HG02884 (cell line): ENCODE measurements at regions not wholly inside any gene's neighbourhood (a gene's known extent, or its start where the extent isn't known, plus 50 kb on each side); places are given as distances from the start of the nearest gene placed in this dataset.

Experiments used
- ATAC-seq: cut with Tn5 transposase; IDR thresholded peaks from one replicate; pipeline ENCODE4 v1.9.1; 2021; ENCODE audit warnings: mild to moderate bottlenecking, moderate library complexity; ENCODE audit not compliant: unreplicated experiment

- no peak for ATAC-seq
Observed at GRCh38 chr19:30209617-30210600, 162.3 kb upstream of the ZNF536 start.

- no peak for ATAC-seq
Observed at GRCh38 chr19:30212574-30212973, 159.6 kb upstream of the ZNF536 start.

GRCh38 chr19:30214651-30215051, 157.5 kb upstream of the ZNF536 start:
- no peak for ATAC-seq

DNA sequence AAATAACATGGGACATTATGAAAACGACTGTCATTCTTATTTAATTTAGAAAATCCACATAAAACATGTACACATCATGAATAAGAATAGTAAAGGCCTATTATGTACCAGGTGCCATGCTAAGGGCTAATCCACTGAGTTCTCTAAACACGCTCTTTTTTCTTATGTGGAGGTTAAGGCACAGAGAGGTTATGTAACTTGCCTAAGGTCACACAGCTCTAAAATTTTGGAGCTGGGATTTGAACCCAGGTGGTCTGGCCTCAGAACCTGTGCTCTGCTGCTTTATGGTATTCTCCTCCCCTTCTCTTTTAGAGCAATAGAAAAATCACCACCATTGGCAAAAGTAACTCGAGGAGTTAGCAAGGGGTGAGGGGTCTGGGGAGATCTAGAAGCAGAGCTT, 156.9 kb upstream of the ZNF536 start:
- no peak for ATAC-seq

DNA sequence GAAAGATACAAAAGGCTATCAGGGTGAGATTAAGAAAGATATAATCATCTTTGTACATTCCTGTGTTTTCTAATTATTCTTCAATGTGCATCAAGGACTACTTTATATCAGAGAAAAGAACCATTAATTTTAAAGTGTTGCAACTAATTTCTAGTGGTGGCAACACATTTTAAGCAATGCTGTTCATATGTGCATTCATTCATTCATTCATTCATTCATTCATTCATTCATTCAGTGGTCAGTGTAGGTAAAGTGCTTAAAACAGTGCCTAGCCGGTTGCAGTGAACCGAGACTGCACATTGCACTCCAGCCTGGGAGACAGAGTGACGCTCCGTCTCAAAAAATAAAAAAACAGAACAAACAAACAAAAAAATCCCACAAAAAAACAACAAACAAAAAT, 155.7 kb upstream of the ZNF536 start:
- no peak for ATAC-seq

DNA sequence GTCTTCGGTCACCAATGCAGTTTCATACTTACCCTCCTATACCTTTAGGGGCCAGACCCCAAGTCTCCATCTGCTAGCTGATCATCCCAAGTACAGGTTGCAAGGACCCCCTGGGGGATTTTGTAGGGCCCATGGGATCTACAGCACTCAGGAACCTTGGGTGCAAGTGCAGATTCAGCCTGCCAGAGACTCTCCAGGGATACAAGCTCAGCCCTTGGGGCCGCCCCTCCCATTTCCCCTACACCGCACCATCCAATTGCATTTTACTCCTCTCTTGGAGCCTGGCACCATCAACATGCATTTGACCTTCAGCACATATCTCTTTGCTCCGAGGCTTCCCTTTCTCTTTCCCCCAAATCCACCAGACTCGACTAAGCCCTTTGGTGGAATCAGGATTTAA, 154.7 kb upstream of the ZNF536 start:
- ATAC-seq, result no peak

DNA sequence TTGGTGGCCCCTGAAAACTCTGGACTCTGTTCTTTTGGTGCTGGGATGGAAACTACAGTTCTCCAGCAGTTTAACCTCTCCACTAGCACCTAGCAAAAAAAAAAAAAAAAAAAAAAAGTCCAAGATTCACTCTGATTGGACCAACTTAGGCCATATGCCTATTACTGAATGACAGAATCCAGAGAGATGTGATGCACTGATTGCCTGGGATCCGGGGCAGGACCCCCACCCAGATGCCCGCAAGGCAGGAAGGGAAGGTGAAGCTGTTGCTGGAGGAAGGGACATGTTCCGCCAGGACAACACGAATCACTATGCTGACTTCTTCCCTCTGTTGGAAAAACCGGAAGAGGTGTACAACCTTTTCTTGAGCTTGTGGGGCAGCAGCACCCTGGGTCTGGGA, 152.5 kb upstream of the ZNF536 start:
- no peak for ATAC-seq

- no peak for ATAC-seq
Observed at GRCh38 chr19:30221176-30221575, 151.0 kb upstream of the ZNF536 start.

DNA sequence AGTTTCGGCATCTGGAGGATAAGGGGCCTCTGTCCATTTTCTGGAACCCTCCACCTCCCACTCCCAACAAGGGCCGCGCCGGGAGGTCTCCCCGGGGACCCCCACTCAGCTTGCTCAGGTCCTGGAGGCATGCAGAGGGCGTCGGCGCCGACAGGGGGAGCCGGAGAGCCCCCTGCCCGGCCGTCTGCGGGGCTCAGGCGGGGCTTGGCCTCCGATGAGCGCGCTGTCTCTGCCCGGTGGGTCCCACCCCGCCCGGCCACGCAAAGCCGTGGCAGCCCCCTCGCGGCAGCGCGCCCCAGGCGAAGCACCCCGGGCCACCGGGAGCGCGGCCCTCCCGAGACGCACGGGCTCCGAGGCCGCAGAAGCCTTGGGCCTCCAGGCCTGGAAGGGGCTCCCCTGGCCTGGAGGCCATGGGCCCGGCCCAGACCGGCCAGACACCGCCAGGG, 149.7 kb upstream of the ZNF536 start:
- no peak for ATAC-seq

- no peak for ATAC-seq
Observed at GRCh38 chr19:30222992-30223865, 149.0 kb upstream of the ZNF536 start.

DNA sequence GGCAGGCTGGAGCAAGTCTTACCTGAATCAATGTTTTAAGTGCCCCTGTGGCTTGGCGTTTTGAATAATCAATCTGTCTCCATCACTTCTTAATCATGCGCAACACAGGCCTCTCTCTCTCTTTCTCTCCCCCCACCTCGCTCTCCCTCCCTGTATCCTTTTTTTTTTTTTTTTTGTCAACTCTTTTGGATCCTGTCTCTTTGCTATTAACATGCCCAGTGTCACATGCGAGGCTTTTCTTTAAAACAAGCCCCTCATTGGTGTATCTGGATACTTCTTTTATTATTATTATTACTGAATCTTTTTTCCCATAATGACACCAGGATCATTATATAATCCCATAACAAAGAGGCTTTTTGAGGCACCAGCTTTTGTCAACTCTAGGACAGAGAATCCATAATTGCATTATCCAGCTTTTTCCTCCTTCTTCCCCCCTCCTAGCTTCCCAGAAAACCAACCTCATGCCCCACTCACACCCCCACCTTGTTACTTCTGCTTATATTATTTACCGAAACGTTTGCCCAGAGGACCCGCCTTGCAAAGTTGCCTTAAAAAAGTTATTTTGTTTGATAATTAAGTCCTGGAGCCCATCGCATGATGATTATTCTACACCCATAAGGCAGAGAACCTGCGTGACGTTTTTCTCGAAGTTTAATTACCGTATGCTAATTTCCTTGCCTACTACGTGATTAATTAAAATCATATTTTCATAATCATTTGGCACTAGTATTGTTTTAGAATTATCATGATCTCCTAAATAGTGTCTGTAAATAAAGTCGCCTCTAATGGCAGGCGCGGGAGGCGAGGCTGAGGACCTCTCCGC, 148.1 kb upstream of the ZNF536 start:
- ATAC-seq, result no peak

DNA sequence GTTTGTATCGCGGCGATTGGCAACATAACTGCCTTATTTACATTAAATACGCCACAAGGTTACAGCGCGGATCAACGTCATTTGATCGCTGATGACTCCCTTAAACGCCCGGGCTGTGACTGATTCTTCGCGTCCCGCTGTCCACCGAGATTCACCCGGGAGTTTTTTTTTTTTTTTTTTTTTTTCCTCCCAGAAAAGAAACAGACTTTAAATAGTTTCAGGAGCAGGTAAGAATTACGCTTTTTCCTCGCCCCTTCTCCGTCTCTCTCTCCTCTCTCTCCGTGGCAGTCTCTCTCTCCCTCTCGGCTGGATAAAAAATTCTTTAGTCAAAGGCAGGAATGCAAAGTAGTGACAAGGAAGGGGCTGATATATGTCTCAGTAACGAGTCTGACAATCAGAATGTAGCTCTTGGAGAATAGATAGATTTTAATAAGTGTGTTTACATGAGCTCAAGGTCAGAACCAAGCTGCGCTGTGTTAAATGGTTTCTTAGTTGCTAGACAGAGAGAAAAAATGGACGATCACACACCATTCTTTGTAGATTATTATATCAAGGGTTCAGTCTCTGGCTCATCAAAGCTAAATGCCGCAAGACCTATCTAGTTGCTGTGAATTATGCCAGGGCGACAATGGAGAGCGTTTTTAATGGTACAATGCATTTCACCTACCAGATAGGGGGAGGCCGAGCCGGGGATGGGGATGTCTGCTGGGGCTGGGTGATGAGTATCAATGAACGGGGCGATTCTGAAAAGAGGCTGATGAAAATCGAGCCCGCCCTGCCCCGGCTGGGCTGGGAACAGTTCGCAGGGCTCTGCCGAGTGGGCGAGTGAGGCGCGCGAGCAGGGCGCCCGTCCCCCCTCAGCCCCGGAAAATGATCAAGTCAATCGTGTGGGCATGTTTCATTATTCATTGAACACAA, 147.2 kb upstream of the ZNF536 start:
- no peak for ATAC-seq

GRCh38 chr19:30225676-30226463, 146.3 kb upstream of the ZNF536 start:
- ATAC-seq, result no peak

DNA sequence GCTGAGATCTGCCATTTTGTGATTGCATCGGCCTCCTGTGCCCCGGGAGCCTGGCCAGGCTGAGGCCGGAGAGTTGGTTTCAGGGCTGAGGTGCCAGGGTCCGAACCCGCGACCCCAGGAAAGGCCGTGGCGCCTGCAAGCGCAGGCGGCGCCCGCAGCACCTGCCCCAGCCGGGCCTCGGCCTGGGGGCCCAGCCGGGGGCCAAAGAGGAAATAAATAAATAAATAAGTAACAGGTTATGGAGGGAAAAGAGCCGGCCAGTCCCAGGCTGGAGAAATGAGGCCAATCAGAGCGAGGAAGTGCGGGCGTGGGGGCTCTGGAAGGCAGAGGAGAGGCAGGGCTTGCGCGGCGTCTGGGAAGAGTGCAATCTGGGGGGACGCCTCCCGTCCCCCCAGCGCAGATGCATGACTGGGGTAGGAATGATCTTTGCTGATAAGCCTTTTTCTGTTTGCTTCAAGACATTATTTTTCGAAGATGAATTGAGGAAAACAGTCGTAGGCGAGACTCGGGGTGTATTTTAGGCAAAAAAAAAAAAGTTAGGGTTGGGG, 145.6 kb upstream of the ZNF536 start:
- ATAC-seq, result no peak

DNA sequence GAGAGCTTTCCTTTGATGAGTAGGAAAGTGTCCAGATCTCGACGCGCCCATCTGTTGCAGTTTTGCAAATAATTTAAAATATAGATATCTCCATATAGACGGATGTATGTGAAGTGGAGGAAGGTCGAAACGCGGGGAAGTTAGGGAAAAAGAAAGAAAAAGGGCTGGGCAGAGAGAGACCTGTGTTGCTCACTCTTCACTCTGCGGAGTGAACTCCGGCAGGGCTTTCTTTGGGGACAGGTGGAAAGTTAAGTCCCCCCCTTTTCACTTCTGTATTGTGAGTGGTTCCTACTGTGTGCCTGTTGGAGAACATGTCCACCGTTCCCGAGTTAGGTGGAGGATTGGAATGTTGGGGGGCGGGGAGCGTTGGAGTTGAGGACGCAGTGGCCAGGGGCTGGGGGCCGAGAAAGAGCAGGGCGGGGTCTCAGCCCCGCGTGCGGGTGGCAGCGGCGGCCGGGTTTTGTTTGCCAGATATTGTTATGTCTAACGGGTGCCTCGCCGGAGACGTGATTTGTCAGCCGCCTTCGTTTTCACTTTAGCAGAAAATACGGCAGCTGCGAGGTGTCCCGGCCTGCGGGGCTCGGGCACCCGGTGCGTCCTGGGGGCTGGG, 145.1 kb upstream of the ZNF536 start:
- peak; percentile 30 for ATAC-seq

DNA sequence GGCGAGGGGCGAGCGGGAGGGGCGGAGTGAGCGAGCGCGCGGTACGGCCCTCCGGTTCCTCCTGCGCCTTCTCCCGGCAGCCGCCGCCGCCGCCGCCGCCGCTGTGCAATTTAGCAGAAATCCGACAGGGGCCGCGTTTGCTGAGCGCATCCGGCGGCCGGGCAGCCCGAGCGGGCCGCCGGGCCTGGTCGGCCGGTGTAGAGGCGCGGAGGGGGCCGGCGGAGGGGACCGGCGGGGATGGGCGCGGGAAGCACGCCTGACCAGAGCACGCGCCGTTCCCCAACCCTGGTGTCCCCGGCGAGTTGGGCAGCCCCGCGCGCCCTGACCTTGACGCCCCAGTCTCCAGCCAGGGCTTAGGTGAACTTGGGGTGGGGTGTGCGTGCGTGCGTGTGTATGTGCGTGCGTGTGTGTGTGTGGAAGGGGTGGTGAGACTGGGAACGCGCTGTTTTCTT, 144.5 kb upstream of the ZNF536 start:
- ATAC-seq, result peak; percentile 65

DNA sequence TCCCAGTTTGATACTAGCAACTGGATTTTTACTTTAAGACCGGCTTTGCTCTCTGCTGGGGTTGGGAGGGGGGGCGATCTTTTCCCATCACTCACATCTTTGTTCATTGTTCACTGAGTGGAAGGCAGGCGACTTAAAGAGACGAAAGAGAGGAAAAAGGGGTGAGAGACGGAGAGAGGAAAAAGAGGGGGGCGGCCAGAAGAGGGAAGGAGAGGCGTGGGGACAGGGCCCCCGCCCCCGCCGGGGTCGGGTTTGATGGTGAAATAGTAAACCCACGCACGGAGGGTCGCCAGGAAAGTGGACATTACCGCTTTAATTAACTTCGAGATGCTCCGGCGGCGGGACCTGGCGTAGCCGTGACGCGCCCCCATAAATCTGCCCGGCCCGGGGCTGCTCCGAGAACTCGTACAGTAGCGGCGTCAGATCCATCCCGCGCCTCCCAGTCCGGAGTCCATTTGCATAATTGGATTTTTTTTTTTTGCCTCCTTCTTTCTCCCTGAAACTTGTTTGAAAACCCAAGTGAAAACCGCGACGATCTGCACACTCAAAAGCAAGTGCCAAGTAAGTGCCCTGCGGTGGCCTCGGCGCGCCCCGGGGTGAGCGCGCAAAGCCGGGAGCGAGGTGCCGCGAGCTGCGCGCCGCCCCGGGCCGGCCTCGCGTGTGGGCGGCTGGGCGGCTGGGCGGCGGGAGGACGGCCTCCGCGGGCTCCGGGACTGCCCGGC, 143.9 kb upstream of the ZNF536 start:
- no peak for ATAC-seq
